ENCODE measurements at regions not wholly inside any gene's neighbourhood (a gene's known extent, or its start where the extent isn't known, plus 50 kb on each side); places are given as distances from the start of the nearest gene placed in this dataset.

DNA sequence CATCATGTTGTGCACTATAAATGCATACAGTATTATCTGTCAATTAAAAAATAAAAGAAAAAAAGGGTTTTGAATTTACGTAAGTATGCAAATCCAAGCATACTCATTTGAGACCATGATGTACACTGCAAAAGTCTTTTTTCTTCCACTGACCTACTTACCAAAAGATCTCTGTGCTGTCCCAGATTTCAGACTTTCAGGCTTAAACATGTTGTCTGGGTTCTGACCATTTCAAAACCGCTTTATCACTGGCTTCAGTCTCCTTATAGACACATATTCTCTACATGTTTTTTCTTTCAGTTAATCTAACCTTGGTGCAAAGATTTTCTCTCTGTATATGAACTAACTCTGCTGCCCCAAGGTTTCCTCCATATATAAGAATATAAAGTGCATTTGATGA is 58.6 kb upstream of the CXCL8 start:
- no peak for TF ChIP-seq POLR2A (IDR thresholded peaks at IDR 0.05)
- TF ChIP-seq, protein P1, sequence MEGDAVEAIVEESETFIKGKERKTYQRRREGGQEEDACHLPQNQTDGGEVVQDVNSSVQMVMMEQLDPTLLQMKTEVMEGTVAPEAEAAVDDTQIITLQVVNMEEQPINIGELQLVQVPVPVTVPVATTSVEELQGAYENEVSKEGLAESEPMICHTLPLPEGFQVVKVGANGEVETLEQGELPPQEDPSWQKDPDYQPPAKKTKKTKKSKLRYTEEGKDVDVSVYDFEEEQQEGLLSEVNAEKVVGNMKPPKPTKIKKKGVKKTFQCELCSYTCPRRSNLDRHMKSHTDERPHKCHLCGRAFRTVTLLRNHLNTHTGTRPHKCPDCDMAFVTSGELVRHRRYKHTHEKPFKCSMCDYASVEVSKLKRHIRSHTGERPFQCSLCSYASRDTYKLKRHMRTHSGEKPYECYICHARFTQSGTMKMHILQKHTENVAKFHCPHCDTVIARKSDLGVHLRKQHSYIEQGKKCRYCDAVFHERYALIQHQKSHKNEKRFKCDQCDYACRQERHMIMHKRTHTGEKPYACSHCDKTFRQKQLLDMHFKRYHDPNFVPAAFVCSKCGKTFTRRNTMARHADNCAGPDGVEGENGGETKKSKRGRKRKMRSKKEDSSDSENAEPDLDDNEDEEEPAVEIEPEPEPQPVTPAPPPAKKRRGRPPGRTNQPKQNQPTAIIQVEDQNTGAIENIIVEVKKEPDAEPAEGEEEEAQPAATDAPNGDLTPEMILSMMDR (IDR thresholded peaks at IDR 0.05): no peak
